ENCODE measurements at regions not wholly inside any gene's neighbourhood (a gene's known extent, or its start where the extent isn't known, plus 50 kb on each side); places are given as distances from the start of the nearest gene placed in this dataset.

DNA sequence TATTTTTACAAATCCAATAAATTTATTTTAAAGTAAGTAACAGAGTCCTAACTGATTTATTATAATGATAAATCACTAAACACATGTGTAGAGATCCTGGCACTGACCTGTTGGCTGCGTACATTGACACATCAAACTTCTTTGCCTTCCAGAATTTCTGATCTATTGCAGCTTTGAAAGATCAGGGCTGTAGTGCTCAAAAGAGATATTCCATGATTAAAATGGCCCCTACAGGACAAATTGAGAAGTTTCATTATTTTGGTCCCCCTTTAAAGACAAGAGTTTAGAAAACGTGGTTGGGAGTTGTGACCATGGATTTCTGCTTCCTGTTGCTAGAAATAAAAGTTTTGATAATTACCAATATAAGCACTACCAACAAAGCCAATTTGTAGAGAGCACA is 87.7 kb upstream of the PDK4 start:
- H3K27me3 Mint-ChIP-seq: no peaks in the 10 kb centered on the region
- H3K4me1 Mint-ChIP-seq: no peaks in the 10 kb centered on the region
- no peaks in the 10 kb centered on the region for H3K9me3 Mint-ChIP-seq
- no peak overlapping the region for H3K27ac Mint-ChIP-seq
- no peaks in the 10 kb centered on the region for H3K36me3 Mint-ChIP-seq (ENCODE audit: low read depth)
- no peak overlapping the region for H3K4me3 Mint-ChIP-seq
- no peak for DNase-seq
- intact Hi-C loops (cut with micrococcal nuclease): no loop called here

DNA sequence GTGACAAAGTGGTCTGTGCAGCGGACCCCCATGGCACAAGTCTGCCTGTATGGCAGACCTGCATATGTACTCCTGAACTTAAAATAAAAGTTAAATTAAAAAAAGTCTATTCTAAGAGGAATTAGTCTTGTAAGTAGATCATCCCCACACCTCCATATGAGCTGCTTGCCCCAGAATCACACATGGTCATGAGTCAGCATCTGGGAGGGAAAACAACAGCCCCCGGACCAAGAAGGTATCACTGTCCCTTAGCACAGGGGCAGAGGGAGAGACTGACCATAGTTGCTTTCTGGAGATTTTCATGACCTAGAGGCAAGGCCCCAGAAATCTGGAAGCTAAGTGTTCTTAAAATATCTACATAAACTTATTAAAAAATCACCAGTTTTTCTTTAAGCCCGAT is 86.6 kb upstream of the PDK4 start:
- Mint-ChIP-seq H3K4me1 (no peaks in the 10 kb centered on the region), H3K27ac (no peak overlapping the region), H3K9me3 (no peaks in the 10 kb centered on the region), H3K27me3 (no peaks in the 10 kb centered on the region), H3K36me3 (ENCODE audit: low read depth) (no peaks in the 10 kb centered on the region), H3K4me3 (no peak overlapping the region)
- DNase-seq: no peak
- intact Hi-C loops (cut with micrococcal nuclease): no loop called here

DNA sequence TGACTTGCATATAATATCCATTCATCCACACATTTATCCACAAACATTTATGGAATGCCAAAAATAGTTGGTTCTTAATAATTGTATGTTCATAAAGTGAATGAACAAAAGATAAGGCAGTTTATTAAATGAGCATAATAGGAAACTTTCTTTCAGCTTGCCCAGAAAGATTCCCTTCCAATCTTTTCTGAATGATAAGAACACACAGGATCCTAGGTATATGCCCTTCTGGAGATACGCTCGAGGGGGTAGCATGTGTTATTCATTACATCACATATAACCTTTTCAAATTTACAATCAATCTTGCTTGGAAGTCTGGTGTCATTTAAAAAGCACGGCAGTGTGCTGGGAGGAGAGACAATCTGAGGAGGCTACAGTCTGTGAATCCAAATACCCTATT is 80.4 kb upstream of the PDK4 start:
- Mint-ChIP-seq H3K4me3 (no peak overlapping the region), H3K36me3 (ENCODE audit: low read depth) (no peaks in the 10 kb centered on the region), H3K9me3 (no peaks in the 10 kb centered on the region), H3K27ac (no peak overlapping the region), H3K4me1 (no peaks in the 10 kb centered on the region), H3K27me3 (no peaks in the 10 kb centered on the region)
- no peak for DNase-seq
- intact Hi-C loops (cut with micrococcal nuclease): no loop called here

DNA sequence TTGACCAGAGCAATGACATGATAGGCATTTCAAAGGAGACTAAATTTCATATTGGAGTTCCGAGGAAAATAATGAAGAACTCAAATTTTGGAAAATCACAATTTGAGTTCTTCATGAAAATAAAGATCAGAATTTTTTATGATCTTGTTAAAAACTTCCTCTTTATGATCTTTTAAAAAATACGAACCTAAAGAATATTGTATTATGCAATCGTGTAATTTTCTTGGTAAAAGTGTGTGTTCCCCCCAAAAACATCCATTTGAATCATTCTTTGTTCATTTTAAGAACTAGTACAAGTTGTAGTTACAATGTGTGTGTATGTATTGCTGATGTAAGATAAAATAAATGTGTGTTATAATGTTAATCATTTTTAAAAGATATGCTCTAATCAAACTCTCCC is 79.3 kb upstream of the PDK4 start:
- Mint-ChIP-seq H3K36me3 (ENCODE audit: low read depth) (no peaks in the 10 kb centered on the region), H3K9me3 (no peaks in the 10 kb centered on the region), H3K27ac (no peak overlapping the region), H3K27me3 (no peaks in the 10 kb centered on the region), H3K4me1 (no peaks in the 10 kb centered on the region), H3K4me3 (no peak overlapping the region)
- intact Hi-C loops (cut with micrococcal nuclease): no loop called here
- DNase-seq: no peak

DNA sequence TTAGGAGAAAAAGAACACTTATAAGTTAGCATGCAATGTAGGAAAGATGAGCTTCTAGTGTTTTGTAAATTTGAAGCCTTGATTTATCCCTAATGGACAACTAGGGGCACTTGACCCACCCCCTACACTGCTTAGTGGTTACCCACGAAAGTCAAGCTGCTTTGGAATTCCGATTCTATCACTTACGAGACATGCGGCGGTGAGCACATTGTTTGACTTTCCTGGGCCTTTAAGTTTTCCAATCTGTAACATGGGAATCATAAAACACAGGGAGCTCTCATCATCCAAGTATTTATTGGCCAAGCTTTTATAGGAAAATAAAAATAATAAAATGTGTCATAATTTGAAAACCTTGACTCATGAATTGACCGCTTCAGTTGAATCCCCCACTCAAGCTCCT is 78.7 kb upstream of the PDK4 start:
- no peak overlapping the region for H3K4me3 Mint-ChIP-seq
- no peak overlapping the region for H3K27ac Mint-ChIP-seq
- H3K27me3 Mint-ChIP-seq: no peaks in the 10 kb centered on the region
- no peaks in the 10 kb centered on the region for H3K4me1 Mint-ChIP-seq
- no peak for DNase-seq
- no peaks in the 10 kb centered on the region for H3K9me3 Mint-ChIP-seq
- H3K36me3 Mint-ChIP-seq (ENCODE audit: low read depth): no peaks in the 10 kb centered on the region
- intact Hi-C loops (cut with micrococcal nuclease): no loop called here

DNA sequence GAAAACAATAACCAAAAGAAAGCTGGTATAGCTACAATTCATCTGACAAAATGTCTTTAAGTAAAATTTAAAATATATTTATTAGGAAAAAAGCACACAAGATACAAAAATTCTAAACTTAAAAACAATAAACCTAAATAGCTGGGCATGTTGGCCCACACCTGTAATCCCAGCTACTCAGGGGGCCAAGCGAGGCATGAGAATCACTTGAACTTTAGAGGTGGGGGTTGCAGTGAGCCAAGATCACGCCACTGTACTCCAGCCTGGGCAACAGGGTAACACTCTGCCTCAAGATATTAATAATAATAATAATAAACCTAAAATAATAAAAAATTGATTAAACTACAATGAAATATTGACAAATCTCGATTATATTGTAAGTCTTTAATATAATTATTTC is 77.8 kb upstream of the PDK4 start:
- intact Hi-C loops (cut with micrococcal nuclease): no loop called here
- no peaks in the 10 kb centered on the region for H3K27me3 Mint-ChIP-seq
- H3K4me3 Mint-ChIP-seq: no peak overlapping the region
- no peaks in the 10 kb centered on the region for H3K4me1 Mint-ChIP-seq
- no peak overlapping the region for H3K27ac Mint-ChIP-seq
- no peaks in the 10 kb centered on the region for H3K9me3 Mint-ChIP-seq
- no peak for DNase-seq
- H3K36me3 Mint-ChIP-seq (ENCODE audit: low read depth): no peaks in the 10 kb centered on the region

DNA sequence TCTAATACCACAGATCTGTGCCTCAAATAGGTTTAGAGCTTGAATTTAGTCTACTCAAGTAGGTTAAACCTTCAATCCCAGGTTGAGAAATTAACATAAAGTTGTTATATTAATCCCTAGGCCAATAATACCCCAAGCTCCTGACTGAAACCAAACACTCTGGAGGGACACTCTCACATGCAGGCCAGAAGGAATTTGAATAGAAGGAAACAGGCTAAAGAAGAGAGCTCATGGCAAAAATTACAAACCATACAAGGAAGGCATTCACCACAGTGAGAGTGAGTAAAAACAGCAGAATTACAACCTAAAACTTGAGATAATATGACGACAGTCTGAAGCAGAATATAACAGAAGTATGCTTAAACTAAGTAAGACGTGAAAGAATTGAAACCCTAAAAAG is 76.1 kb upstream of the PDK4 start:
- Mint-ChIP-seq H3K27ac (no peak overlapping the region), H3K27me3 (no peaks in the 10 kb centered on the region), H3K9me3 (no peaks in the 10 kb centered on the region), H3K4me1 (no peaks in the 10 kb centered on the region), H3K4me3 (no peak overlapping the region), H3K36me3 (ENCODE audit: low read depth) (no peaks in the 10 kb centered on the region)
- intact Hi-C loops (cut with micrococcal nuclease): no loop called here
- no peak for DNase-seq

DNA sequence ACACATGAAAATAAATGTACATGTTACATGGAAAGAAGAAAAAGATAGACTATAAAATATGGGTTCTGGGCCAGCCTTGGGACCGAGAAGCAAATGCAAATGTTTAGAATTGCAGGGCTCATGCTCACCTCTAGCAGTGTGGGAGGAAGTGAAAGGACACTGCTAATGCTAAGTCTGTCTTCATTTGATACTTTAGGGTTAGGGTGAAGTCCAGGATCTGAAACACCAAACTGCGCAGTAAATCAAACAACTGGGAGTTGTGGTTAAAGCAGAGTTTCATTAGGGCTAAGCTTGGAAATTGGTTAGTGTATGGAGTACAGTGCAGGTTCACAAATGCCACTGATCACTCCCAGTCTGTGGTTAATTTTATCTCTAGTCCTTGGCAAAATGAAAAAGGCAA is 73.2 kb upstream of the PDK4 start:
- no peak overlapping the region for H3K27ac Mint-ChIP-seq
- intact Hi-C loops (cut with micrococcal nuclease): no loop called here

DNA sequence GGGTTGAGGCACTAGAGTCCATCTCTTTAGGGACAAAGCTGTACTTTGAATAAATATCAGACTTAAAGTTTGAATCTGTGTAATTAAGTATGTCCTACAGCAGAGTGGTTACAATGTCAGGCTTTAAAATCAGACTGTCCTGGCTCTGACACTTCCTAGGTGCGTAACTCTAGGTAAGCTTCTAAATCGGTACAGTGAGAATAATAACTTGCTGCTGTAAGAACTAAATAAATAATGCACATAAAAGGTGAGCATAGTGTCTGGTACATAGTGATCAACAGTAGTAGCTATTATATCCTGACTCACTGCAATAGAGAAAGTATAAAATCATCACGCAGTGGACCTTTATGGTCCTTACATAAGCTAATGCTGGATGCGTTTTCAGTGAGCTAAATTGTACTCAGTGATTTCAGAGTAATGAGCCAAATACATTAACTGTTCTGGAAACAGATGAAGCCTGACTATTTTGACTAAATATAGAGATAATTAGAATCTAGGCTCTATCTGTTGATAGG is 72.2 kb upstream of the PDK4 start:
- no peaks in the 10 kb centered on the region for H3K36me3 Mint-ChIP-seq (ENCODE audit: low read depth)
- no peaks in the 10 kb centered on the region for H3K27me3 Mint-ChIP-seq
- intact Hi-C loops (cut with micrococcal nuclease): no loop called here

More for the DNA sequence above, 73.2 kb upstream of the PDK4 start:
- no peaks in the 10 kb centered on the region for H3K27me3 Mint-ChIP-seq
- H3K4me3 Mint-ChIP-seq: no peak overlapping the region
- DNase-seq: no peak
- no peaks in the 10 kb centered on the region for H3K36me3 Mint-ChIP-seq (ENCODE audit: low read depth)
- no peaks in the 10 kb centered on the region for H3K4me1 Mint-ChIP-seq
- H3K9me3 Mint-ChIP-seq: peaks cover 5% of the 10 kb centered on the region

DNA sequence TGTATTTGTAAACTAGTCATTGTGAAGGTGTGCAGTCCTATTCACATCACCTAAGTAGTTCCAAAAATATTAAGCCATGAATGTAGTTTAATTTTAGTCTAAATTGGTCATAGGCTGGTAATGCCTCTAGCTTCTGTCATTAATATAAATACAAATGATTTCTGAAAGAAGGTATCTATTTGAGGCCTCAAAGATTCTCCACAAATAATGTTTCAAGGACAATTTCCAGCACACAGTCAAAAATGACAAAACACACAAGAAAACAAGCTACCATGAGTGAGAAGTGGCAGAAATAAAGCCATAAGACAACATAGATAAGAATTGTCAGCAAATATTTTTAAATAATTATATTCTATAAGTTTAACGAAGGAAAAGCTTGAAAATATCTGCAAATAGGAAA is 66.7 kb upstream of the PDK4 start:
- no peak overlapping the region for H3K4me3 Mint-ChIP-seq
- DNase-seq: no peak
- no peak overlapping the region for H3K27ac Mint-ChIP-seq
- H3K9me3 Mint-ChIP-seq: peaks cover 8% of the 10 kb centered on the region
- no peaks in the 10 kb centered on the region for H3K4me1 Mint-ChIP-seq
- intact Hi-C loops (cut with micrococcal nuclease): no loop called here
- no peaks in the 10 kb centered on the region for H3K36me3 Mint-ChIP-seq (ENCODE audit: low read depth)
- H3K27me3 Mint-ChIP-seq: no peaks in the 10 kb centered on the region

More for the DNA sequence above, 72.2 kb upstream of the PDK4 start:
- no peak overlapping the region for H3K27ac Mint-ChIP-seq
- H3K4me1 Mint-ChIP-seq: no peaks in the 10 kb centered on the region
- no peak overlapping the region for H3K4me3 Mint-ChIP-seq
- H3K9me3 Mint-ChIP-seq: peaks cover 5% of the 10 kb centered on the region
- DNase-seq: no peak

DNA sequence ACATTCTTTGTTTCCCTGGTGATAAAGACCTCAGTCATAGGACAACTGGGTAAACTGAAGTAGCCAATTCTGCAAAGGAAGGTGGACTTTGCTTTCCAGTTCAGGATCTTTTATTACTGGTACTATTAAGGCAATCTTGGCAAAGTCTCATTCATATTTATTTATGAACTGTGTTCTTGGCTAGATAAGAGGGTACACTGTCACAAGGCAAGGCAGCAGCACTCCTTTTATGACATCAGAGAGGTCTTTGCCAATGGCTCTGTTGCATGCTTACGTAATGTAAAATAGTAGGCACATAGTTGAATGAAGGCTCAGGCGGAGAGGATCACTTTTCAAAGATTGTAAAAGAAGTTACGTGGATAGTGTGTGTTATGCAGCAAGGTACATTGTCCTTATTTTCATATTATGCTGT is 63.7 kb upstream of the PDK4 start:
- intact Hi-C loops (cut with micrococcal nuclease): no loop called here
- Mint-ChIP-seq H3K27me3 (no peaks in the 10 kb centered on the region), H3K27ac (no peak overlapping the region), H3K4me1 (no peaks in the 10 kb centered on the region), H3K9me3 (peaks cover 3% of the 10 kb centered on the region), H3K4me3 (no peak overlapping the region), H3K36me3 (ENCODE audit: low read depth) (no peaks in the 10 kb centered on the region)
- DNase-seq: no peak

DNA sequence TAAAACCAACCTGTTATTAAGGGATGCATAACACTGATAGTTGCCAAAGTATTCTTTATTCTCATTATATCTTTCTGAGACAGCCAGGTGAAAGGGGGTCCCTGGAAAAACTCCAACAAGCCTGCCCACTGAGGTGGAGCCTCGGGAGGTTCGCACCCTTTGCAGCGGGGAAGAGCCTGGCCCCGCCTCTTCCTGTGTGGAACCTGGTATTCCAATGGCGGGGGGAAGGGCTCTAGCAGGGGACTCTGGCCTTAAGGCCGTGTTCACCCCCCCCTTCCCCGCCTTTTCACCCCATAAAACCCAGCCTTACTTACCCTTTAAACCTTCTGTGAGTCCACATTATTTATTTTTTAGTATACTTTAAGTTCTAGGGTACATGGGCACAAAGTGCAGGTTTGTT is 62.4 kb upstream of the PDK4 start:
- Mint-ChIP-seq H3K4me1 (no peaks in the 10 kb centered on the region), H3K27ac (no peak overlapping the region), H3K4me3 (no peak overlapping the region), H3K9me3 (peaks cover 3% of the 10 kb centered on the region), H3K27me3 (no peaks in the 10 kb centered on the region), H3K36me3 (ENCODE audit: low read depth) (no peaks in the 10 kb centered on the region)
- DNase-seq: no peak
- intact Hi-C loops (cut with micrococcal nuclease): no loop called here

DNA sequence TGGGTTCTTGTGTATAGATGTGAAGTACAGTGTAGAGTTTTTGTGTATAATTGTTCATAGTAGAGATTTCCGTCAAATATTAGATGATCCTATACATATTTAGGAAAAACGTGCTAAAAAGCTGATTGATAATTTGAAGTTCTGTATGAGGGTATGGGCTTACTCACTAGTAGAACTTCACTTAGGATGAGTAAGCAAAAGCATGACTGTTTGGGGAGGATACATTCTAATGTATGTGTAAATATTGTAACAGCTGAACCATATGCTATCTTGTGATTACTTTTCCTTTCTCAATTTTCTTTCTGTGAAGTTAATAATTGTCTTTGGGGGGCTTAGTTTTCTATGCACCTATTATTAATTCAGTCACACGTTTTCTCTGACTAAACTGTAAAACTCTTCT is 53.2 kb upstream of the PDK4 start:
- Mint-ChIP-seq H3K27me3 (no peaks in the 10 kb centered on the region), H3K4me3 (no peak overlapping the region)

DNA sequence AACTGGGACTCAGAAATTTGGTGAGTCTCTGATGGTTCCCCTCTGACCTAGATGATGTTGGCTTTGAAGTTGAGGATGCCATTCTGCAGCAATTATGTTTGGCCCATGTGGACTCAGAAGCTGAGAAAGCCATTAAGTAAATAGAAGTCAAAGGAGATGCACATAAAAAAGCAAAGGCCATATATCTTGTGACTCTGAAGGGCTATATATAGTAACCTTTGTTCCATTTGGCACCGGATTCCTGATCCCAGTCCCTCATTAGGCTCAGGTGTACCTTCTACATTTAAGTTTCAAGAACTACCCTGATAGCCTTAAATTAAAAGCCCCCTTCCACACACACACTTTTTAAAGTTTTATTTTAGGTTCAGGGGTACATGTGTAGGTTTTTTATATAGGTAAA is 50.0 kb upstream of the PDK4 start:
- no peaks in the 10 kb centered on the region for H3K9me3 Mint-ChIP-seq
- H3K36me3 Mint-ChIP-seq (ENCODE audit: low read depth): no peaks in the 10 kb centered on the region
- no peaks in the 10 kb centered on the region for H3K4me1 Mint-ChIP-seq
- no peak overlapping the region for H3K4me3 Mint-ChIP-seq
- intact Hi-C loops (cut with micrococcal nuclease): no loop called here
- no peak overlapping the region for H3K27ac Mint-ChIP-seq
- H3K27me3 Mint-ChIP-seq: peaks cover 2% of the 10 kb centered on the region
- DNase-seq: no peak

More for the DNA sequence above, 53.2 kb upstream of the PDK4 start:
- no peak for DNase-seq
- H3K27ac Mint-ChIP-seq: no peak overlapping the region
- no peaks in the 10 kb centered on the region for H3K36me3 Mint-ChIP-seq (ENCODE audit: low read depth)
- intact Hi-C loops (cut with micrococcal nuclease): no loop called here
- H3K4me1 Mint-ChIP-seq: no peaks in the 10 kb centered on the region
- no peaks in the 10 kb centered on the region for H3K9me3 Mint-ChIP-seq

Measured in activated CD4-positive, alpha-beta T cell treated with anti-CD3 and anti-CD28 coated beads, Interleukin-2, amount 10 ng/mL, durations not matched to agents 24 days and 14 days (primary cell).